GM23248 (cell line): ENCODE measurements at regions not wholly inside any gene's neighbourhood (a gene's known extent, or its start where the extent isn't known, plus 50 kb on each side); places are given as distances from the start of the nearest gene placed in this dataset.

ENCODE experiments used
- EZH2 ChIP-seq: fragments of 200-600 bp; sonication (generic); IDR thresholded peaks from 2 replicates; pipeline ENCODE4 v1.6.1; 2018; ENCODE audit warnings: antibody characterized with exemption, mild to moderate bottlenecking; ENCODE audit not compliant: insufficient read depth, poor library complexity, severe bottlenecking
- EZH2phosphoT487 ChIP-seq: fragments of 200-600 bp; sonication (generic); IDR thresholded peaks from 2 replicates; pipeline ENCODE4 v1.6.1; 2018; ENCODE audit warnings: antibody characterized with exemption, moderate library complexity, mild to moderate bottlenecking, low read depth; ENCODE audit not compliant: insufficient read depth

- TF ChIP-seq EZH2phosphoT487 (no peak), EZH2 (no peak)
Observed at GRCh38 chr4:176963121-176963520, 170.4 kb upstream of the VEGFC start.
